Astrocyte (in vitro differentiated cells and primary cell): ENCODE measurements at regions not wholly inside any gene's neighbourhood (a gene's known extent, or its start where the extent isn't known, plus 50 kb on each side); places are given as distances from the start of the nearest gene placed in this dataset.

Experiments
- DNase-seq: peaks from one replicate; pipeline ENCODE4 v3.0.0-alpha.2; 2010; ENCODE audit warnings: low read depth
- FAIRE-seq: peaks from 2 replicates; lab custom pipeline; 2011; peaks lifted over from hg19 to GRCh38; lab: Jason Lieb, UNC
- H2AFZ ChIP-seq: 2 replicates; pipeline ENCODE4 v1.6.0; 2012; ENCODE audit warnings: low read depth, low read length, inconsistent platforms
- H3K27ac ChIP-seq: 2 replicates; pipeline ENCODE4 v1.5.1; 2011; ENCODE audit warnings: low read depth, low read length, inconsistent platforms
- H3K27me3 ChIP-seq: 2 replicates; pipeline ENCODE4 v1.6.0; 2011; ENCODE audit warnings: low read length, inconsistent platforms; ENCODE audit not compliant: insufficient read depth
- H3K36me3 ChIP-seq: 2 replicates; pipeline ENCODE4 v1.5.1; 2011; ENCODE audit warnings: low read length, inconsistent platforms; ENCODE audit not compliant: insufficient read depth
- H3K4me1 ChIP-seq: 2 replicates; pipeline ENCODE4 v1.5.1; 2011; ENCODE audit warnings: low read length, inconsistent platforms; ENCODE audit not compliant: insufficient read depth
- H3K4me2 ChIP-seq: 2 replicates; pipeline ENCODE4 v1.6.0; 2012; ENCODE audit warnings: low read length, inconsistent platforms
- H3K4me3 ChIP-seq: 2 replicates; pipeline ENCODE4 v1.5.1; 2011; ENCODE audit warnings: low read depth, mild to moderate bottlenecking, low read length, inconsistent platforms; ENCODE audit not compliant: insufficient read depth
- H3K79me2 ChIP-seq: 2 replicates; pipeline ENCODE4 v1.6.0; 2012; ENCODE audit warnings: mild to moderate bottlenecking, low read length, inconsistent platforms; ENCODE audit not compliant: insufficient read depth
- H3K9ac ChIP-seq: 2 replicates; pipeline ENCODE4 v1.6.0; 2012; ENCODE audit warnings: mild to moderate bottlenecking, low read length, inconsistent platforms
- H3K9me3 ChIP-seq: 2 replicates; pipeline ENCODE4 v1.5.1; 2012; ENCODE audit warnings: low read depth, mild to moderate bottlenecking, low read length, inconsistent platforms; ENCODE audit not compliant: insufficient read depth
- H4K20me1 ChIP-seq: 2 replicates; pipeline ENCODE4 v1.6.0; 2012; ENCODE audit warnings: low read length, inconsistent platforms; ENCODE audit not compliant: insufficient read depth
- H3K27ac Mint-ChIP-seq: one replicate; pipeline ENCODE4 v1.8.0; 2021; ENCODE audit warnings: mild to moderate bottlenecking, mixed read lengths; ENCODE audit not compliant: unreplicated experiment
- H3K27me3 Mint-ChIP-seq: one replicate; pipeline ENCODE4 v1.8.0; 2021; ENCODE audit warnings: low read depth, mixed read lengths; ENCODE audit not compliant: unreplicated experiment
- H3K36me3 Mint-ChIP-seq: one replicate; pipeline ENCODE4 v1.8.0; 2021; ENCODE audit warnings: low read depth, mixed read lengths; ENCODE audit not compliant: unreplicated experiment
- H3K4me1 Mint-ChIP-seq: one replicate; pipeline ENCODE4 v1.8.0; 2021; ENCODE audit warnings: low read depth, mixed read lengths; ENCODE audit not compliant: unreplicated experiment
- H3K4me3 Mint-ChIP-seq: one replicate; pipeline ENCODE4 v1.8.0; 2021; ENCODE audit warnings: mild to moderate bottlenecking, moderate library complexity, mixed read lengths; ENCODE audit not compliant: unreplicated experiment
- H3K9me3 Mint-ChIP-seq: one replicate; pipeline ENCODE4 v1.8.0; 2021; ENCODE audit warnings: mild to moderate bottlenecking, mixed read lengths; ENCODE audit not compliant: unreplicated experiment
- EZH2 ChIP-seq: IDR thresholded peaks from 2 replicates; pipeline ENCODE4 v1.6.1; 2012; ENCODE audit warnings: mild to moderate bottlenecking, low read length, inconsistent platforms; ENCODE audit not compliant: insufficient read depth
- TF ChIP-seq, protein P1 (sequence below): IDR thresholded peaks from 2 replicates; pipeline ENCODE4 v1.5.1; 2011; ENCODE audit warnings: low read depth, mild to moderate bottlenecking, inconsistent platforms, low read length, moderate library complexity; ENCODE audit not compliant: insufficient read depth

- Histone ChIP-seq H3K4me1 (no peaks in the 10 kb centered on the region), H3K36me3 (no peaks in the 10 kb centered on the region), H3K4me2 (no peak overlapping the region), H3K79me2 (no peaks in the 10 kb centered on the region), H3K27ac (no peak overlapping the region), H3K27me3 (peaks cover 5% of the 10 kb centered on the region), H3K4me3 (no peak overlapping the region), H3K9me3 (no peaks in the 10 kb centered on the region), H3K9ac (no peak overlapping the region), H4K20me1 (no peaks in the 10 kb centered on the region), H2AFZ (no peak overlapping the region)
- DNase-seq (no peak), FAIRE-seq (no peak)
- peaks cover 2% of the 10 kb centered on the region for H3K9me3 Mint-ChIP-seq
- TF ChIP-seq, protein P1, sequence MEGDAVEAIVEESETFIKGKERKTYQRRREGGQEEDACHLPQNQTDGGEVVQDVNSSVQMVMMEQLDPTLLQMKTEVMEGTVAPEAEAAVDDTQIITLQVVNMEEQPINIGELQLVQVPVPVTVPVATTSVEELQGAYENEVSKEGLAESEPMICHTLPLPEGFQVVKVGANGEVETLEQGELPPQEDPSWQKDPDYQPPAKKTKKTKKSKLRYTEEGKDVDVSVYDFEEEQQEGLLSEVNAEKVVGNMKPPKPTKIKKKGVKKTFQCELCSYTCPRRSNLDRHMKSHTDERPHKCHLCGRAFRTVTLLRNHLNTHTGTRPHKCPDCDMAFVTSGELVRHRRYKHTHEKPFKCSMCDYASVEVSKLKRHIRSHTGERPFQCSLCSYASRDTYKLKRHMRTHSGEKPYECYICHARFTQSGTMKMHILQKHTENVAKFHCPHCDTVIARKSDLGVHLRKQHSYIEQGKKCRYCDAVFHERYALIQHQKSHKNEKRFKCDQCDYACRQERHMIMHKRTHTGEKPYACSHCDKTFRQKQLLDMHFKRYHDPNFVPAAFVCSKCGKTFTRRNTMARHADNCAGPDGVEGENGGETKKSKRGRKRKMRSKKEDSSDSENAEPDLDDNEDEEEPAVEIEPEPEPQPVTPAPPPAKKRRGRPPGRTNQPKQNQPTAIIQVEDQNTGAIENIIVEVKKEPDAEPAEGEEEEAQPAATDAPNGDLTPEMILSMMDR, result no peak
- no peak for TF ChIP-seq EZH2
- peaks cover 2% of the 10 kb centered on the region for H3K36me3 Mint-ChIP-seq
- no peak overlapping the region for H3K27ac Mint-ChIP-seq
- no peak overlapping the region for H3K4me3 Mint-ChIP-seq
- H3K27me3 Mint-ChIP-seq, result peaks cover 27% of the 10 kb centered on the region
- H3K4me1 Mint-ChIP-seq, result no peaks in the 10 kb centered on the region
Measured at GRCh38 chr18:75122334-75122958, 86.5 kb downstream of the PTGR3 start.

DNA sequence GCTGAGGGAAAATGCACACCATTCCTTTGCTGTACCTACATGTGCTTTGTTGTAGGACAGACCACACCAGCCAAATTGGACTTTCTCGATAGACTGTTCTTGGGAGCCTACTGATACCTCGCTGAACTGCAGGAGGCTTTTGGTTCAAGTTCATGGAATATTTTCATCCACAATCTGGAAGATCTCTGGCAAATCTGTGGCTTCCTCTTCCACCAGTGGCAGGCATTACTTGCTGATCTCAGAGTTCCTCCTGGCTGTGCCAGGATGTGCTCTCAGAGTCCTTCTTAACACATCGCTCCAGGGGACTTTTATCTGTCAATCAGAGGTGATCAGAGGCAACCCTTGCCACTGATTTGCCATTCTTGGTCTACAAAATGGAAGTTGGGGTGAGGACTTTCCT lies 87.7 kb downstream of the PTGR3 start:
- H3K4me3 ChIP-seq, result no peak overlapping the region
- H3K9me3 Mint-ChIP-seq, result peaks cover 2% of the 10 kb centered on the region
- no peak for FAIRE-seq

DNA sequence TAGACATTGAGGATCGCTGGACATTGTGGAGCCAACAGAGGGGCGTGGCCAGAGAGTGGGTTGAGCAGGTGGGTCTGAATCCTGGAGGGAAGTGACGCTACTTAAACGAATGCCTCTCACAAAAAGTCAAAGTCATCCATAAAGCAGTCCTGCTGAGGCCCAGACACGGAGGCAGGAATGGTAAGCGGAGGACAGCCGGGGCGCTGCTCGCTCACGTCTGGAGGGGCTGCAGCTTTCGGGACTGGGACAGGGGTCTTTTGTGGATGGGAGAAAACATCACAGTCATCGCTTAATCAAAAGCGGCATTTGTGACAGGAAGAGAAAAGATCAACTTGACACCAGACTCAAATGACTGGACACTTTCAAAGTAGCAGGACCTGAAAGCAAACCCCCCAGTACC lies 88.4 kb downstream of the PTGR3 start:
- Histone ChIP-seq H3K4me2 (no peak overlapping the region), H3K9ac (no peak overlapping the region), H3K9me3 (no peaks in the 10 kb centered on the region), H3K27me3 (peaks cover 5% of the 10 kb centered on the region), H3K4me1 (no peaks in the 10 kb centered on the region), H4K20me1 (no peaks in the 10 kb centered on the region), H3K27ac (no peak overlapping the region), H2AFZ (no peak overlapping the region), H3K4me3 (no peak overlapping the region), H3K36me3 (no peaks in the 10 kb centered on the region), H3K79me2 (no peaks in the 10 kb centered on the region)
- H3K36me3 Mint-ChIP-seq, result peaks cover 2% of the 10 kb centered on the region
- peaks cover 27% of the 10 kb centered on the region for H3K27me3 Mint-ChIP-seq
- FAIRE-seq (no peak), DNase-seq (no peak)
- H3K27ac Mint-ChIP-seq, result no peak overlapping the region
- peaks cover 2% of the 10 kb centered on the region for H3K9me3 Mint-ChIP-seq
- no peaks in the 10 kb centered on the region for H3K4me1 Mint-ChIP-seq
- no peak overlapping the region for H3K4me3 Mint-ChIP-seq
- TF ChIP-seq, protein P1, result no peak
- TF ChIP-seq EZH2, result no peak

More for the DNA sequence above, 87.7 kb downstream of the PTGR3 start:
- Histone ChIP-seq H3K4me2 (no peak overlapping the region), H3K36me3 (no peaks in the 10 kb centered on the region), H3K4me1 (no peaks in the 10 kb centered on the region), H3K9me3 (no peaks in the 10 kb centered on the region), H3K27ac (no peak overlapping the region), H3K27me3 (peaks cover 5% of the 10 kb centered on the region), H4K20me1 (no peaks in the 10 kb centered on the region), H3K79me2 (no peaks in the 10 kb centered on the region), H2AFZ (no peak overlapping the region), H3K9ac (no peak overlapping the region)
- Mint-ChIP-seq H3K27me3 (peaks cover 27% of the 10 kb centered on the region), H3K4me1 (no peaks in the 10 kb centered on the region), H3K27ac (no peak overlapping the region), H3K36me3 (peaks cover 2% of the 10 kb centered on the region), H3K4me3 (no peak overlapping the region)
- TF ChIP-seq, protein P1, result no peak
- no peak for TF ChIP-seq EZH2
- no peak for DNase-seq
